ENCODE measurements at regions not wholly inside any gene's neighbourhood (a gene's known extent, or its start where the extent isn't known, plus 50 kb on each side); places are given as distances from the start of the nearest gene placed in this dataset.
"Not testable (repeated sequence)": the region's sequence is repeated elsewhere in the genome, so short reads cannot be mapped to it uniquely, and the experiment has no call there.

DNA sequence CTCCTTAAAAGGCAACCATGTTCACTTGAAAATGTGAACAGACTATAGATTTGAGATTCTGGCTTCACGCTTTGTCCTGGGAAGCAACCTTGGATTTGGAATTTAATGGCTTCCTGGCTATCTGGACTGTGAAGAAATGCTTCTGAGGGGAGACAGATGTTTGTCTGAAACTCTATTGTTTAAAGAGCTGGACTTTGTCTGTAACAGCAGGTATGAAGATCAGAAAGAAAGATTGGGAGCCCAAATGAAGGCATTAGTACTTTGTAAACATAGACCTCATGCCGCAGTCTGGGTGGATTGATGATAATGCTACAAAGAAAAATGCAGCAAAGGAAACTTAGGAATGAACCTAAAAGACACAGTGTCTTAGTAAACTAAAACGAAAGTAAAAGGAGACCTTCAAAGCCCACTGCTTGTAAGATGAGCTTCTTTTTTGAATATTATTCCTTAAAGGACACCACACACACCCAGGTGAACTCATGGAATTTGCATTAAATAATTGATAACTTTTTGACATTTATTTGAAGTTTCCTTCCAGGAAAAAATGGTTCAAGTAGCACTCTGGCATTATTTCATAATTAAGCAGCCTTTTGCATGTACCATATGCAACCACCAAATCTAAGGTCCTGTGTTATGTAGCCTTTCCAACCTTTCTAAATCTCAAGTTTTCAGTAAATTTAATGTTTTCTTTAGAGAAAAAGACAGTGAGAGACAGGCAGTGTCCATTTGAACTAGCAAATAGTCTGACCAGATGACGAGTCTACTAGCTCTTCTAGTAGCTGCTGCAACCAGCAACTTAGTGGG lies 119.9 kb downstream of the SPDYE17 start:
- H3K27me3 Mint-ChIP-seq (ENCODE audit: low read depth); H3K9me3 Mint-ChIP-seq (ENCODE audit: insufficient read depth); CTCF ChIA-PET; H3K36me3 Mint-ChIP-seq (ENCODE audit: low read depth); POLR2A ChIA-PET; DNase-seq: not testable (repeated sequence)
- ATAC-seq, result peak; percentile 74
- peaks cover 12% of the 10 kb centered on the region for H3K4me1 Mint-ChIP-seq (ENCODE audit: low read depth)
- H3K4me3 Mint-ChIP-seq, result peak overlapping the region; percentile 64
- peak overlapping the region; percentile 66 for H3K27ac Mint-ChIP-seq

DNA sequence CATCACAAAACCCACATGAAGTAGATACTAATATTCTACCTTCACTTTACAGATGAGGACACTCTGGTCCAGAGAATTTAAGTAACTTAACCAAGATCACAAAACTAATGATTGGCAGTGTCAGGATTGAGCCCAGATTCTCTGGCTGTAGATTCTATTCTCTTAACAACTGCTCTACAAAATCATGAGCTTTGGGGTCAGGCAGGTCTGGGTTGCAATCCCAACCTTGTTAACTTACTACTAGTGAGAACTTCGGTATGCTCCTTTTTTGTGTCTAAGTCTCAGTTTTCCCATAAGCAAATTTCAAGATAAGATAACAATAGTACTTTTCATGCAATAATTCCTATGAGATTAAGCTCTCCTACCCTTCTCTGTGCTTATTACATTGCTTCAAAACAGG lies 127.5 kb downstream of the SPDYE17 start:
- H3K27me3 Mint-ChIP-seq (ENCODE audit: low read depth); POLR2A ChIA-PET; CTCF ChIA-PET; H3K4me3 Mint-ChIP-seq; H3K4me1 Mint-ChIP-seq (ENCODE audit: low read depth); H3K36me3 Mint-ChIP-seq (ENCODE audit: low read depth); DNase-seq; H3K9me3 Mint-ChIP-seq (ENCODE audit: insufficient read depth); ATAC-seq; H3K27ac Mint-ChIP-seq: not testable (repeated sequence)

DNA sequence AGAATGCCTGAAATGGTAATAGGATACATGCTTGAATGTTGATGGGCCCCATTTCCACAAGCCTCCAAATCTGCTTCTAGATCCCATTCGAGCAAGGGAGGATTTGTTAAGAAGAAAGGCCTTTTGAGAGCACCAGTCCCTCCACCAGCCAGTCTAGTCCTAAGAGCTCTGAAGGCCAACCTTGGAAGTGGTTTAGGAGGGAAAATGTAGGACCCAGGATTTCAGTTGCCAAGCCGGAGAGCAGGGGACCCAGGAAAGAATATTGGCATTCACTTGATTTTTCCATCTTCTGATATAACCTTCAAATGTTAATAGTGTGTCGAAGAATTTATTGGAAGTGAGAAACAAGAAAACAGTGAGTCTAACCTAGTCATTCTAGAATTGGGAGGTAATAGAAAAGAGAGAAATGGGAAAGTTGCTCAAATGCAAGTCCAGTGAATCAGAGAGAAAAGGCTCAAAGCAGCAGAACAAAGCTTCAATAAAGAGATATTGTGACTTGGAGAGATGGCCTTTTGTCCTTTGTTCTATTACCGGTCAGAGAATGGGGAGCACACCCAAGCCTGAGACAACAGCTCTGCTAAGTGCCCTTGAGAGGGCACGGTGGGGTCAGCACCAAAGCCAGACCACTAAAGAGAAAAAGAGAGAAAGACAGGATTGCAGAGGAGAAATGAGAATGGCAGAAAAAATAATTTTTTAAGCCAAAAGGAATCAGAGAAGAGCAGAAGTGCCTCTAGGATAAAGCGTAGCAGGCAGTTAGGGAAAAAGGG lies 130.0 kb downstream of the SPDYE17 start:
- H3K9me3 Mint-ChIP-seq (ENCODE audit: insufficient read depth); H3K4me1 Mint-ChIP-seq (ENCODE audit: low read depth); H3K4me3 Mint-ChIP-seq; H3K36me3 Mint-ChIP-seq (ENCODE audit: low read depth); H3K27me3 Mint-ChIP-seq (ENCODE audit: low read depth); CTCF ChIA-PET; ATAC-seq; POLR2A ChIA-PET; DNase-seq; H3K27ac Mint-ChIP-seq: not testable (repeated sequence)

DNA sequence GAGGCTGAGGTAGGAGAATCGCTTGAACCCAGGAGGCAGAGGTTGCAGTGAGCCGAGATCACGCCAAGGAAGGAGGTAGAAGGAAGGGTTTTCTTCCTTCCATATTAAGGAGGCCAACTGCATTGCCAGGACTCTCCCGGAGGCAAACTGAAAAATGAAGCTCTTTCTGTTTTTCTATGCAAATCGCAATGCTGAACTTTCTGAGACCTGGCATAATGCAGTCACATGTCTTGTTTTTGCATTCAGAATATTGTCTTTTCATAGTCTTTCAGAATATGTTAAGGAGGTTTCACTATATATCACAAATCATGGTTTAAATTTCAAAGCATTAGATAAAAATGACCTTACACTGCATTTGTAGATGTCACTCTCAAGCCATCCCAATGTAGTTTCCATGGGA lies 133.4 kb downstream of the SPDYE17 start:
- H3K4me3 Mint-ChIP-seq; POLR2A ChIA-PET; H3K9me3 Mint-ChIP-seq (ENCODE audit: insufficient read depth); DNase-seq; H3K27me3 Mint-ChIP-seq (ENCODE audit: low read depth); ATAC-seq; H3K4me1 Mint-ChIP-seq (ENCODE audit: low read depth); H3K36me3 Mint-ChIP-seq (ENCODE audit: low read depth); CTCF ChIA-PET; H3K27ac Mint-ChIP-seq: not testable (repeated sequence)

DNA sequence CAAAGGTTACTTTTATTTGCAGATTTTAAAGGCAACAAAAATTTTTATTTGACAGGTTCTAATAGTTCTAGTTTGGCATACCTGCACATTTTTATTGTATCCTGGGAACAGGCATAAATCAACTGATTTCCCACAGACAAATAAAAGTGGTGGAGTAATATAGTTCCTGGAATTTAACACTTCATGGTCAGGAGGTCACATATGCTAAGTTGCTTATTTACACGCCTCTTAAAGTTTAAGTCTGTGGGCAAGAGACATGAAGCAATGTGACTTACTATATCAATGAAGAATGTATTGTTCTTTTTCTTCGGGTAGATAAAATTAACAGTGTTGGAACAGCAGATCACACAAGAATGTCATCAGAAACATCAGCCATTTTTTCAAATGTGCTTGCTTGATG lies 135.2 kb downstream of the SPDYE17 start:
- ATAC-seq; H3K27ac Mint-ChIP-seq; DNase-seq; CTCF ChIA-PET; H3K36me3 Mint-ChIP-seq (ENCODE audit: low read depth); H3K4me1 Mint-ChIP-seq (ENCODE audit: low read depth); H3K9me3 Mint-ChIP-seq (ENCODE audit: insufficient read depth); H3K4me3 Mint-ChIP-seq; H3K27me3 Mint-ChIP-seq (ENCODE audit: low read depth); POLR2A ChIA-PET: not testable (repeated sequence)

DNA sequence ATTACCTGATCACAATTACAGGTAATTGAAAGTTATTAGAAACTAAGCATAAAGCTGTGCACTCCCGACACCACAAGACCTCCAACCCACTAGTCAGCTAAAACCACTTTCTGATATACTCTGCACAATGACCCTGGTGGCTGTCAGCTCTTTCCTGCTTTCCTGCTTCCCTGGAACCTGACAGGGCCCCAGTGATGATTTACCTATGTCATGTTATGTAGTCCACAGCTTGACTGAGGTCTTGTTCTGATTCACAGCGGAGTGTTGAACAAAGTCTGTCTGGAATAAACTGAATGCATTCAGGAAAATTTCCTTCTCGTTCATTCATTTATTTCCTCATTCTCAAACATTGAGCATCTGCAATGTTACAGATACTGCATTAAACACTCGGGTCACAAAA lies 136.5 kb downstream of the SPDYE17 start:
- CTCF ChIA-PET; DNase-seq; H3K9me3 Mint-ChIP-seq (ENCODE audit: insufficient read depth); H3K27me3 Mint-ChIP-seq (ENCODE audit: low read depth); H3K27ac Mint-ChIP-seq; H3K4me3 Mint-ChIP-seq; H3K36me3 Mint-ChIP-seq (ENCODE audit: low read depth); H3K4me1 Mint-ChIP-seq (ENCODE audit: low read depth); POLR2A ChIA-PET; ATAC-seq: not testable (repeated sequence)

DNA sequence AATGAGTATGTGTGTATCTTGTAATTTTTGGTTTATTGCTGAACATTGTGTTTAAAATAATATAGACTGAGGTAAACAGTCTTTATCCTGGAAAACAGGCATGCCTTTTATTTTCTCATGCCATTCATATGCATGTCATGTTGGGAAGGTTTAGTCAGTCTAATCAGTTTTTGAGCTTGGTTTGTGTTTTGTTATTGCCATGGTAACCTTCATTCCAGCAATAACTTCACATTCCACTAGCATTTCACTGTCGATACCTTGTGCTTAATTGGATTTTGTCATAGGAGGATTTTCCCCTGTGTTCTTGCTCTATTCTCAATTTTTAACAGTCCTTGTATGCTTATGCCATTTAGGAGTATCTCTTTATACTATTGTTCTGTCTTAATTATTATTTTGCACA lies 140.4 kb downstream of the SPDYE17 start:
- H3K27ac Mint-ChIP-seq; H3K4me3 Mint-ChIP-seq; ATAC-seq; DNase-seq; CTCF ChIA-PET; H3K27me3 Mint-ChIP-seq (ENCODE audit: low read depth); H3K36me3 Mint-ChIP-seq (ENCODE audit: low read depth); POLR2A ChIA-PET; H3K9me3 Mint-ChIP-seq (ENCODE audit: insufficient read depth); H3K4me1 Mint-ChIP-seq (ENCODE audit: low read depth): not testable (repeated sequence)

DNA sequence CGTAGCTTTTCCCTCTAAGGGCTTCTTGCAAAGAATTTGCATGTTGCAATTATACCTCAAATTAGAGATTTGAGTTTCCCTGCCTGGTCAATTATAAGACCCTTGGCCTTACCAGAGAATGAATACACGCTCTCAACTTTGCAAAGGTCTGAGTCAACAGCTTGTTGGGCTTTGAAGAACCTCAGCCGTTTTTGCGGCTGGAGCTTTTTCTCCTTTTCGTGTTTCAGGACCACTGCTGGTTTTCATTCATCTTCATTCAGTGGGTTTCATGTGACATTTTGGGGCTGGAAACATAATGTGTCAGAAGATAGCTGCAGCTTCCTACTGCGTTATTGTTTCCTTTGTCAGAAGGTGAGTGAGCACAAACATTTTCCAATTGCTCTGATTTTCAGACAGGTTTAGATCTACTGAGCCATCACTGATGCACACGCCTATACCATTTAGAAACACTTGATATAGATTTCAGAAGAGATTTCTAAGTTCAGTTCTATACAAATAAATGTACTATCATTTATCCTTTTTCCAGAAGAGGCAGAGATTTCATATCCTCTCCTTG lies 152.3 kb downstream of the SPDYE17 start:
- CTCF ChIA-PET; H3K4me3 Mint-ChIP-seq; H3K4me1 Mint-ChIP-seq (ENCODE audit: low read depth); DNase-seq; H3K9me3 Mint-ChIP-seq (ENCODE audit: insufficient read depth); H3K27ac Mint-ChIP-seq; H3K36me3 Mint-ChIP-seq (ENCODE audit: low read depth); H3K27me3 Mint-ChIP-seq (ENCODE audit: low read depth); POLR2A ChIA-PET: not testable (repeated sequence)
- peak; percentile 39 for ATAC-seq

DNA sequence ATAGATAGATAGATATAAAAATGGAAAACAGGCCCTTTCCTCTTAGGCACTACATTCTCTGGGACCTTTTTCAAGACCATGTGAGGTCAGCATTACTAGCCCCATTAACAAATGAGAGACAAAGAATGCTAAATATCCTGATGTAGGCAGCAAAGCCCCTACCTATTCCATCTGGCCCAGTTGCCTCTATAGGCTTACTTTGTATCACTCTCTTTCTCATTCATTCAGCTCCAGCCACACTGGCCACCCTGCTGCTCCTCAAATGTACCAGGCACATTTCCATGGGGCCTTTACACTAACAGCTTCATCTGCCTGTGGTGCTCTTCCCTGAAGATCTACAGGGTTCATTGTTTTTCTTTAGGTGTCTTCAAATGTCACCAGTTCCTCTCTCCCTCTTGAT lies 156.4 kb downstream of the SPDYE17 start:
- POLR2A ChIA-PET; H3K4me1 Mint-ChIP-seq (ENCODE audit: low read depth); H3K4me3 Mint-ChIP-seq; H3K27me3 Mint-ChIP-seq (ENCODE audit: low read depth); H3K9me3 Mint-ChIP-seq (ENCODE audit: insufficient read depth); ATAC-seq; H3K36me3 Mint-ChIP-seq (ENCODE audit: low read depth); CTCF ChIA-PET; DNase-seq; H3K27ac Mint-ChIP-seq: not testable (repeated sequence)

DNA sequence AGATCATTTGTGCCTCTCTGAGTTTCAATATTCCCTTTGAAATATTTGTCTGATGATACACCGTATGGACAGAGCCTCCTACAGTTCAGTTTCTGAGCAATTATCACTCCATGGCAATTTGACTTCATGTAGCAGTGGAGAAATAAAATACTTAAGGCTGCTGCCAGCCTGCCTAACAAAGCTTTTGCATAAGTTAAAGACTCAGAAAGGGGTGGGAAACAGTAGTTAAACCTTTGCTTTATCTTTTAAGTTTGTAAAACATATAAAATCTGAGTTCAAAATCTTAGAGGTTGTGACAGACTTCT lies 161.7 kb downstream of the SPDYE17 start:
- ATAC-seq; H3K36me3 Mint-ChIP-seq (ENCODE audit: low read depth); POLR2A ChIA-PET; H3K27me3 Mint-ChIP-seq (ENCODE audit: low read depth); H3K4me1 Mint-ChIP-seq (ENCODE audit: low read depth); H3K4me3 Mint-ChIP-seq; H3K9me3 Mint-ChIP-seq (ENCODE audit: insufficient read depth); DNase-seq; CTCF ChIA-PET; H3K27ac Mint-ChIP-seq: not testable (repeated sequence)

DNA sequence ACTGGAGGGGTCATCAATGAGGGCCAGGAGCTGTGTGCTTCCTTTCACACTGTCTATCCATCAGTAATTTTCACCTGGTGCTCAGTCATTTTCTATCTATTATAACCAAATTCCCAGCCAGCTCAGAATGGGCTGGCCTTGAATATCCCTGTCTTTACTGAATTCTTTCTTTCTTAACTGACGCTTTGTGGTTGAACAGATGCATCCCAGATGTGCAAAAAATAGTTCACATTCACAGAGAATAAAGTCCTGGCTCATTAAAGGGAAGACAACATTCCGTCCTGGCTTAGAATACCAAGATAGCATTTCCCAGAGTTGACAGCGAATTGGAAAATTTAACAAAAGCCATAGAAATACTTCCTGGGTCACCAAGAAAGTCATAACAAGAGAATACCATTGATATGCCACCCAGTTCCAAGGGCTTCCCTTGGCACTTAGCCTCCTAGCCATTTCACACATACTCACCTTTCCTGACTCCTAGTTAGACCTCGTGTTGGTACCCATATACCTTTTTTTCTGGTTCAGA lies 164.7 kb downstream of the SPDYE17 start:
- H3K27me3 Mint-ChIP-seq (ENCODE audit: low read depth); POLR2A ChIA-PET: not testable (repeated sequence)

DNA sequence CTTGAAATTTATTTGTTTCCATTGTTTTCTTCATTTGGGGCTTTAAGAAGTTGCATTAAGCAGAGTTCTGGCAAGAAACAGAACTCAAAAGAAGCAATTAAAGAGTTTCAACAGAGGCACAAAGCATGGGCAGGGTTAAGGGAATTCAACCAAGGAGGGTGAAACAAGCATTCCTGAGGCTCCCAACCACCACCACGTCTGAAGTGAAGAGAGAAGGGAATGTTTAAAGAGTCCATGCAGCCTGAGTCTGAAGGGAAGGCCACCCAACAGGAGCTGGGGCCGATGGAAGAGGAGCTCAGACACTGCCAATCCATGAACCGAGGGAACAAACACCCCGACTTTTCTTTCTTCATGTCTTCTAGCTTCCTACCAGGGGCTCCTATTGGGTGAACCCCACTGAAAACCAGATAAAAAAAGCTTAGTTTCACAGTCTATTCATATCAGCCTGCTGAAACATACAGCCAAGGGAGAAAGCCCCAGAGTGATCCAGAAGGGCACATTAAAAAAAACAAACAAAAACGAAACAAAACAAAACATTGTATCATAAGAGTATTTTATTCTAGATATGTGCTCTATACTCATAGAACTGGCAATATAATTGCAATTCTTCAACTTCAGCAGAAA lies 168.9 kb downstream of the SPDYE17 start:
- POLR2A ChIA-PET; H3K4me3 Mint-ChIP-seq; H3K36me3 Mint-ChIP-seq (ENCODE audit: low read depth); H3K4me1 Mint-ChIP-seq (ENCODE audit: low read depth); H3K27me3 Mint-ChIP-seq (ENCODE audit: low read depth); H3K9me3 Mint-ChIP-seq (ENCODE audit: insufficient read depth); H3K27ac Mint-ChIP-seq; CTCF ChIA-PET; DNase-seq; ATAC-seq: not testable (repeated sequence)

More for the DNA sequence above, 164.7 kb downstream of the SPDYE17 start:
- ATAC-seq; H3K27ac Mint-ChIP-seq; DNase-seq; H3K36me3 Mint-ChIP-seq (ENCODE audit: low read depth); H3K4me1 Mint-ChIP-seq (ENCODE audit: low read depth); CTCF ChIA-PET; H3K9me3 Mint-ChIP-seq (ENCODE audit: insufficient read depth); H3K4me3 Mint-ChIP-seq: not testable (repeated sequence)

All from activated CD8-positive, alpha-beta T cell treated with anti-CD3 and anti-CD28 coated beads, Interleukin-2, amount 10 ng/mL, durations not matched to agents 7 days and 5 days (primary cell).